A172 (cell line): ENCODE measurements at regions not wholly inside any gene's neighbourhood (a gene's known extent, or its start where the extent isn't known, plus 50 kb on each side); places are given as distances from the start of the nearest gene placed in this dataset.
"Not testable (repeated sequence)": the region's sequence is repeated elsewhere in the genome, so short reads cannot be mapped to it uniquely, and the experiment has no call there.

Source experiments
- DNase-seq: peaks from one replicate; pipeline ENCODE4 v3.0.0-alpha.2; 2015; ENCODE audit warnings: low spot score

- no peak for DNase-seq
Observed at GRCh38 chr1:192905049-192905448, 96.2 kb downstream of the RGS2 start.

GRCh38 chr1:192906334-192906733, 97.5 kb downstream of the RGS2 start:
- no peak for DNase-seq

GRCh38 chr1:192907545-192908243, 98.9 kb downstream of the RGS2 start:
- no peak for DNase-seq

- not testable (repeated sequence) for DNase-seq
Observed at GRCh38 chr1:192911896-192912656, 103.2 kb downstream of the RGS2 start.

- DNase-seq = no peak
Observed at GRCh38 chr1:192913683-192914082, 104.8 kb downstream of the RGS2 start.

GRCh38 chr1:192914092-192914491, 105.3 kb downstream of the RGS2 start:
- no peak for DNase-seq

- DNase-seq = no peak
Observed at GRCh38 chr1:192914696-192915095, 105.9 kb downstream of the RGS2 start.

- no peak for DNase-seq
Observed at GRCh38 chr1:192916021-192916420, 107.2 kb downstream of the RGS2 start.

GRCh38 chr1:192918259-192918658, 109.4 kb downstream of the RGS2 start:
- no peak for DNase-seq

GRCh38 chr1:192920412-192920811, 111.6 kb downstream of the RGS2 start:
- no peak for DNase-seq

- DNase-seq = no peak
Observed at GRCh38 chr1:192925609-192926008, 116.8 kb downstream of the RGS2 start.

- no peak for DNase-seq
Observed at GRCh38 chr1:192926736-192927135, 117.9 kb downstream of the RGS2 start.

- DNase-seq = no peak
Observed at GRCh38 chr1:192927496-192927895, 118.7 kb downstream of the RGS2 start.

- DNase-seq = no peak
Observed at GRCh38 chr1:192929597-192929996, 120.8 kb downstream of the RGS2 start.

GRCh38 chr1:192933744-192934143, 124.9 kb downstream of the RGS2 start:
- DNase-seq = no peak

- DNase-seq = no peak
Observed at GRCh38 chr1:192936313-192937018, 122.7 kb downstream of the UCHL5 start.

GRCh38 chr1:192937128-192937527, 122.0 kb downstream of the UCHL5 start:
- no peak for DNase-seq

- DNase-seq = no peak
Observed at GRCh38 chr1:192939440-192939839, 119.7 kb downstream of the UCHL5 start.

- DNase-seq = no peak
Observed at GRCh38 chr1:192940658-192941057, 118.5 kb downstream of the UCHL5 start.

- DNase-seq = no peak
Observed at GRCh38 chr1:192941722-192942411, 117.3 kb downstream of the UCHL5 start.

- DNase-seq = no peak
Observed at GRCh38 chr1:192943108-192943507, 116.1 kb downstream of the UCHL5 start.

GRCh38 chr1:192943522-192943921, 115.6 kb downstream of the UCHL5 start:
- DNase-seq = no peak
